ENCODE measurements at regions not wholly inside any gene's neighbourhood (a gene's known extent, or its start where the extent isn't known, plus 50 kb on each side); places are given as distances from the start of the nearest gene placed in this dataset.

- Histone ChIP-seq H3K4me2 (ENCODE audit: low read length) (no peak overlapping the region), H4K20me1 (ENCODE audit: control insufficient read depth, insufficient read depth, low read depth, low read length) (no peaks in the 10 kb centered on the region), H3K27ac (ENCODE audit: low read depth, low read length) (no peak overlapping the region), H3K27me3 (ENCODE audit: control insufficient read depth, low read length) (no peaks in the 10 kb centered on the region), H3K36me3 (ENCODE audit: control insufficient read depth, low read length) (no peaks in the 10 kb centered on the region), H3K9me2 (replicated peaks; ENCODE audit: control insufficient read depth, low read length) (no peaks in the 10 kb centered on the region), H3K79me2 (ENCODE audit: control insufficient read depth, low read length) (no peaks in the 10 kb centered on the region), H3F3A (ENCODE audit: control insufficient read depth, insufficient read depth) (no peaks in the 10 kb centered on the region), H3K4me3 (ENCODE audit: low read length) (no peak overlapping the region), H3K9me3 (ENCODE audit: control insufficient read depth, insufficient read depth, low read length) (no peaks in the 10 kb centered on the region), H3K4me1 (ENCODE audit: control insufficient read depth, low read length) (no peaks in the 10 kb centered on the region)
- TF ChIP-seq CTCF (IDR thresholded peaks at IDR 0.05; ENCODE audit: low read depth, low read length, poor library complexity, severe bottlenecking) (no peak), EZH2phosphoT487 (IDR thresholded peaks at IDR 0.05; ENCODE audit: borderline replicate concordance, low read length) (no peak)
Observed at GRCh38 chr16:16991711-16992110, 479.0 kb downstream of the XYLT1 start.

GRCh38 chr16:16992975-16993765 lies 477.6 kb downstream of the XYLT1 start:
- Histone ChIP-seq H3K4me1 (ENCODE audit: control insufficient read depth, low read length) (no peaks in the 10 kb centered on the region), H3K27me3 (ENCODE audit: control insufficient read depth, low read length) (no peaks in the 10 kb centered on the region), H3K27ac (ENCODE audit: low read depth, low read length) (no peak overlapping the region), H3K4me3 (ENCODE audit: low read length) (no peak overlapping the region), H3K36me3 (ENCODE audit: control insufficient read depth, low read length) (no peaks in the 10 kb centered on the region), H3K4me2 (ENCODE audit: low read length) (no peak overlapping the region), H3K9me2 (replicated peaks; ENCODE audit: control insufficient read depth, low read length) (no peaks in the 10 kb centered on the region), H3F3A (ENCODE audit: control insufficient read depth, insufficient read depth) (no peaks in the 10 kb centered on the region), H3K79me2 (ENCODE audit: control insufficient read depth, low read length) (no peaks in the 10 kb centered on the region), H4K20me1 (ENCODE audit: control insufficient read depth, insufficient read depth, low read depth, low read length) (no peaks in the 10 kb centered on the region), H3K9me3 (ENCODE audit: control insufficient read depth, insufficient read depth, low read length) (no peaks in the 10 kb centered on the region)
- no peak for TF ChIP-seq EZH2phosphoT487 (IDR thresholded peaks at IDR 0.05; ENCODE audit: borderline replicate concordance, low read length)
- no peak for TF ChIP-seq CTCF (IDR thresholded peaks at IDR 0.05; ENCODE audit: low read depth, low read length, poor library complexity, severe bottlenecking)

- no peak overlapping the region for H3K4me3 ChIP-seq (ENCODE audit: low read length)
- no peaks in the 10 kb centered on the region for H3K9me2 ChIP-seq (replicated peaks; ENCODE audit: control insufficient read depth, low read length)
- H4K20me1 ChIP-seq (ENCODE audit: control insufficient read depth, insufficient read depth, low read depth, low read length): no peaks in the 10 kb centered on the region
- H3K36me3 ChIP-seq (ENCODE audit: control insufficient read depth, low read length): no peaks in the 10 kb centered on the region
- H3K4me2 ChIP-seq (ENCODE audit: low read length): no peak overlapping the region
- no peaks in the 10 kb centered on the region for H3F3A ChIP-seq (ENCODE audit: control insufficient read depth, insufficient read depth)
- no peaks in the 10 kb centered on the region for H3K9me3 ChIP-seq (ENCODE audit: control insufficient read depth, insufficient read depth, low read length)
- H3K79me2 ChIP-seq (ENCODE audit: control insufficient read depth, low read length): no peaks in the 10 kb centered on the region
- no peak overlapping the region for H3K27ac ChIP-seq (ENCODE audit: low read depth, low read length)
- H3K27me3 ChIP-seq (ENCODE audit: control insufficient read depth, low read length): no peaks in the 10 kb centered on the region
- no peaks in the 10 kb centered on the region for H3K4me1 ChIP-seq (ENCODE audit: control insufficient read depth, low read length)
- TF ChIP-seq CTCF (IDR thresholded peaks at IDR 0.05; ENCODE audit: low read depth, low read length, poor library complexity, severe bottlenecking): no peak
- no peak for TF ChIP-seq EZH2phosphoT487 (IDR thresholded peaks at IDR 0.05; ENCODE audit: borderline replicate concordance, low read length)
Observed at GRCh38 chr16:16994831-16995230, 475.9 kb downstream of the XYLT1 start.

Data from DOHH2 (cell line).